GM21423 (cell line): ENCODE measurements at regions not wholly inside any gene's neighbourhood (a gene's known extent, or its start where the extent isn't known, plus 50 kb on each side); places are given as distances from the start of the nearest gene placed in this dataset.
"Not testable (repeated sequence)": the region's sequence is repeated elsewhere in the genome, so short reads cannot be mapped to it uniquely, and the experiment has no call there.

ENCODE experiments used
- ATAC-seq: cut with Tn5 transposase; IDR thresholded peaks from one replicate; pipeline ENCODE4 v1.9.1; 2021; ENCODE audit warnings: mild to moderate bottlenecking, moderate library complexity; ENCODE audit not compliant: unreplicated experiment

DNA sequence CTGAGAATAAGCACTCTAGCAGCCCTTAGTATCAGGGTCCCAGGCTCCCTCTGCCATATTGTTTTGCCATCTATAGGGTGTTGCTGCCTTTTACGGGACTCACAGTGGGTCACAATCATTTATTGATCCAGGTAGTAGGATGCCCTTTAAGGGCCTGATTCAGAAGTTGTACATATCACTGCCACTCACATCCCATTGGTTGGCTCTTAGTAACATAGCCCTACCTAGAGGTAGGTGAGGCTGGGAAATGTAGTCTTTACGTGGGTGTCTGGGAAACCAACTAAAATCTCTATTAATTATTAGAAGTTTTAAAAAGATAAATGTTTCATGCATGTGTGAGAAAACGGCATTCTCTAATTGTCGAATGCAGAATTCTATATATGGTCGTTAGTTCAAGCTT is 78.8 kb upstream of the ATP5PO start:
- ATAC-seq: no peak

DNA sequence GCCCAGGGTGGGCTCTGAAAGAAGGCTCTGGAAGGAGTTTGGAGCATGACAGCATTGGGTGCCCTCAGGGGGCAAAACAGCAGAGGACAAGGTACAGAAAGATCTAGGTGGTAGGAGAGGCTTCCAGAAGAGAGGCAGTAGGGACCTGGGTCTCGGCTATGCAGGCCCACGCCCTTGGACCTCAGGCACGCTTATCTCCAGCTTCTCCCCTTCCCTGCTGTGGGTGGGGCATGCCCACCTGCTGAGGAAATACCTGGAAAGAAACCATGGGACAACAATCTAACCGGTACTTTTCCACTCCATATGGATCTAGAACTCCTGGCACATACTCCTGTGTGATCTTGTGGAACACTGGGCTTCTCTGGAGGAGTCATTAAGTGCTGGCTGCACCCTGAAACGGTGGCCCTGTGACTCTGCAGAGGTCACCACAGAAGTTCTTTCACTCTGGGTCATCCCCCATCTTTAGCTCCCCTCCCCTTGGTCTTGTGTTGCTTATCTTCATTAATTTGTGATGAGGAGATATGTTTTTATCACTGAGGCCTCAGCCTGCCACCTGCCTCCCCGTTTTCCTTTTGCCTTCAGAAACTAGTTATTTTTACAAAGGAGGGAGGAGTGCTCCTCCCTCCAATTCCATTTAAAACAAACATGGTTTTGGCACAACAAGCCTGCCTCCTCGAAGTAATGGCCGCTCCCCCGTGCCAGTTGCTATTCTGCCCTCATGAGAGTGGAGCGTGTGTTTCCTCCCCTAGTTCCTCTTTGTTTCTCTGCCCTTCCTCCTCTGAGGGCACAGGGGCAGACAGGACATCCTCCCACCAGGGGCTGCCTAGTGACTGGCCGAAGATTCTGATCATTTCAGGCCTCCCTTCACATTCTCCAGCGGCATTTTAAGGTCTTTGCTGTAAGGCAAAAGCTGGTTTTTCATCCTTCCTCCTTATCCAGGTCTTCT is 78.0 kb upstream of the ATP5PO start:
- ATAC-seq: no peak

DNA sequence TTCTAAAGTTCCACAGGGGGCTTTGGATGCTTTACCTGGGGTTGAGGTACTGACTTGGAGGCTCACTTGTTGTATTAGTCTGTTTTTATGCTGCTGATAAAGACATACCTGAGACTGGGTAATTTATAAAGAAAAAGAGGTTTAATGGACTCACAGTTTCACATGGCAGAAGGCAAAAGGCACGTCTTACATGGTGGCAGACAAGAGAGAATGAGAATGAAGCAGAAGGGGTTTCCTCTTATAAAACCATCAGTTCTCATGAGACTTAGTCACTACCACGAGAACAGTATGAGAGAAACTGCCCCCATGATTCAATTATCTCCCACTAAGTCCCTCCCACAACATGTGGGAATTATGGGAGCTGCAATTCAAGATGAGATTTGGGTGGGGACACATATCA is 76.8 kb upstream of the ATP5PO start:
- not testable (repeated sequence) for ATAC-seq

DNA sequence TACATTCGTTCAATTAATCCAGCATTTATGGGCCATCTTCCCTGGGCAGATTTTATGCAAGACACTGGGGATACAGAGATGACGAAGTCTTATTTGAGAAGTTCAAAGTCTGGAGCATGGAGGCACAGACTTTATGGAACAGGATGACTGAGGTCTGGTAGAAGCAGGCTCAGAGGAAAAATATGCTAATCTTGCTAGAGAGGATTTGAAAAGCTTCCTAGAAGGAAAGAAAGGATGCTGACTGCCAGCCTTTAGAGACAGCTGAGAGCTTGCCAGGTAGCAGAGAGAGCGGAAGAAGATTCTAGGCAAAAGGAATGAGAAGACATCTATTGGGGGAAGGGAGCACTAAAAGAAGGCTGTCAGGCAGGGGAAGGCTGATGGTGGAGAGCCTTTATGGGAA is 75.5 kb upstream of the ATP5PO start:
- ATAC-seq: no peak

DNA sequence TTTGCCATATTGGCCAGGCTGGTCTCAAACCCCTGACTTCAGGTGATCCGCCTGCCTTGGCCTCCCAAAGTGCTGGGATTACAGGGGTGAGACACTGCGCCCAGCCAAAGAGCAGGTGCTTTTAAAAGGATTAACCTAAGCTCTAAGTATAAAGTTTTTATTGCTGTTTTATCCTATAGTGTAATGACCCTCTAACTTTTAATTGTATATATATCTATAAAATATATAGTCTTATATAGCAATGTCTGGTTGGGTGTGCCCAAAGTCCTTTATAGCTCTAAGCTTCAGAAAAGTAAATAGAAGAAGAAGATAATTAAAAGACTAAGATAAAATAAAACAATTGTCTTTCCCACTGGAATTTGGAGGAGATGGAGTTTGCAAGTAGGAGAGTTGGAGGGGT is 73.8 kb upstream of the ATP5PO start:
- ATAC-seq: no peak

DNA sequence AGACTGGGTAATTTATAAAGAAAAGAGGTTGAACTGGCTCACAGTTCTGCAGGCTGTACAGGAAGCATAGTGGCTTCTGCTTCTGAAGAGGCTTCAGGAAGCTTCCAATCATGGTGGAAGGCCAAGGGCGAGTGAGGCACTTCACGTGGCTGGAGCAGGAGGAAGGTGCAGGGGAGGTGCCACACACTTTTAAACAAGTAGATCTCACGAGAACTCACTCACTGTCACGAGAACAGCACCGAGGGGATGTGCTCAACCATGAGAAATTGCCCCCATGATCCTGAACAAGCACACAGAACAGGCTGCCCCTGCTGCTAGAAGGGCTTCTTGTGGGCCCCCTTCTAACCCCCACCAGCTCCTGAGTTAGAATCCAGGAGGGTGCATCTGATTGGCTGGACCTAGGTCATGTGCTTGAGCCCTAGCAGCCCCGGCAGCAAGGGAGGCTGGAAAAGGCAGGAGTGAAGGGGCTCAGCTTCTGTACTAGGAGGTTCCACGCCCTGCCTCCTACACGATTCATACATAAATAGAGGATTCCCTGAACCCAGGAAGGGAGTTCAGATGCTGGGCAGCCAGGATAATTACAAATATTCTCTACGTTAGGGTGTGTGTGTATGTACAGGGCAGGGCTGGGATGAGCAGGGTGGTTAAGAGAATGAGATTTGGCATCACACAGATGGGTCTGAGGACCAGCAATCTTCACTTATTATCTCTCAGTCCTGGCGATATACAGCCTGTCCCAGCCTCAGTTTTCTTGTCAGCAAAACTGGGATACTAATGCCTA is 72.8 kb upstream of the ATP5PO start:
- ATAC-seq: no peak

DNA sequence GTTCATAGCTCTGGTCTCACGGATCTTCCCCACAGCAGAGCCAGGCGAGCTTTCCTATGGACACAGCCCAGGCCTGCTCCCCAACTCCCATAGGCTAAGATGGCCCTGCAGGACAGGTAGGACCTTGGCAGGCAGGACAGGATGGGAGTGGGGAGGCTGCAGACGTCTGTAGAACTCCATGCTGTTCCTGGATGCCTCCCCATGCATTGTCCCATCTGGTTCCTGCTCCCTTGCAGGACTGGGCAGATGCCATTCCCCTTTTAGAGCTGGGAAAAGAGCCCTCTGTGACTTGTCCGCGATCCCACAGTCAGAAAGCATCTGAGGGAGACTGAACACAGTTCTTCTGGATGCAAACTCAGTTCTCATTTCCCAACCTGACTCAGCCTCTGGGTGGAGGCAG is 71.9 kb upstream of the ATP5PO start:
- no peak for ATAC-seq

DNA sequence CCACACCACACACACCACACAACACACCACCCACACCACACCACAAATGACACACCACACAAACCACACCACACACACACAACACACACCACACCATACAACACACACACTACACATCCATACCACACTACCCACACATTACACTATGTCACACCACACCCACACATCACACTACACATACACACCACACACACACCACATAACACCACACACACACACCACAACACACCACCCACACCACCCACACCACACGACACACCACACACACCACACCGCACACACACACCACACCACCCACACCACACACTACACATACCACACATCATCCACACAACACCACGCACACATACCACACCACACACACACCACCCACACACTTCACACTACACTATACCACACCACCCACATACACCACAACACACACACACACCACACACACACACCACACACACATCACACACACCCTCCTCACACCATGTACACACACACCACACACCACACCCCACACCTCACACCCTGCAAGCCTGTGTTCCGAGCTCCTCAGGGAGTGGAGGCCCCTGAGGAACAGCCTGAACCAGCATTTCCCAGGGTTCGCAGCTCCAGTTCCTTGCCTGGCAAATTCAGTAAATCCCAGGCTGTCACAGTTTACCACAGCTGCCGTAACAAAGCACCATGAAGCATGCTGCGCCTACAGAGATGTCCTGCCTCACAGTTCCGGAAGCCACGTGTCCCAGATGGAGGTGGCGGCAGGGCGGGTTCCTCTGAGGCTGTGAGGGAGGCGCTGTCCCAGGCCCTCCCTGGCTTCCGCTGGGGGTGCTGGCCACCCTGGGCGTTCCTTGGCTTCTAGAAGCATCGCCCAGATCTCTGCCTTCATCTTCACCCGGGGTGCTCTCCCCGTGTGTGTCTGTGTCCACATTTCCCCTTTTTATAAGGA is 69.8 kb upstream of the ATP5PO start:
- no peak for ATAC-seq

DNA sequence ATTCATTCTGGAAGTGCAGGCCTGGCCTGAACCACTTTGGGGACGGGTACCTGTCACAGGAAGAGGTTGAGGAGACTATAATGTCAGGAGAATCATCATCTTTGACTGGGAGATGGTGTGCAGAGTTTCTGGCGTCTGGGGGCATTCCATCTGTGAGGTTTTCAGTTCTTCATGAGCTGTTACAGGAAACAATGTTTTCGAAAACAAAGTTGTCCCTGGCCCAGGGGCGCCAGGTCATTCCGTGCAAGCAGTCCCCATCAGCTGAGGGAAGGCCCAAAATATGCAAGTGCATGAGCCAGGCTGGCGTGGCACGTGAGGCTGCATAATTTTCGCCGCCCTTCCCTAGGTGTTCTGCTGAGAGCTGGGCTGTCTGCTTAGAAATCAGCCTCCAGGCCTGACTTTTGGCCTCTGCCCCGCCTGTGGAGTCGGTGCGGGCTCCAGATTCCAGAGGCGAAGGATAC is 68.4 kb upstream of the ATP5PO start:
- no peak for ATAC-seq

DNA sequence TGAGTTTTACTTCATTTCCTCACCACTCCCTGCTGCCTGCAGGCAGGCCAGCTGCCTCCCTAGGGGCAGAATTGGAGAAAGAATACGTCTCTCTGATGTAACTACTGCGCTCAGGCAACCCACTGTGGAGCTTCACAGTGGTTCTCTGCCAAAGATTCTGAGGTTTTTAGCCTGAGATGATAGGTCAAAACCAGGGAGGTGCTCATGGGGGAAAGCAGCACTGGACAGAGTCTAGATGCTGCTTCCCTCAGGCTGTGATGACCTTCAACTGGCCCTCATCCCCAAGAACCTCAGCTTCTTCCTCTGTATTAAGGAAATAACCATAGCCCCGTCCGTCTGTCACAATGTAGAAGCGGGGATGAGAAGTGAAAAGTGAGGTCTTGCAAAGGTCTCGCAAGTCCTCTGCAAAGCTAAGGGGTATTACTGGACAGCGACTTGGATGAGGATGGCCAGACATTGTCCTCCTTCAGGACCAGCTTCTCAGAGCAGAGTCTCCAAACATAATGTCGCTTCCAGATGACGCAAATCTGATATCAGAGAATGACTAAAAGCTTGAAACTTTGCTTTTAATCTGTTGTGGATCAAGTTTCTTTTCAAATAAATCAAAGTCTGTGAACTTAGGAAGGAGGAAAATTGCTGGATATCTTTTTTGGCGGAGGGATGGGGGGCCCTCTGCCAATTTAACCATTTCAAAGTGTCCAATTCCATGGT is 65.9 kb upstream of the ATP5PO start:
- ATAC-seq: no peak

DNA sequence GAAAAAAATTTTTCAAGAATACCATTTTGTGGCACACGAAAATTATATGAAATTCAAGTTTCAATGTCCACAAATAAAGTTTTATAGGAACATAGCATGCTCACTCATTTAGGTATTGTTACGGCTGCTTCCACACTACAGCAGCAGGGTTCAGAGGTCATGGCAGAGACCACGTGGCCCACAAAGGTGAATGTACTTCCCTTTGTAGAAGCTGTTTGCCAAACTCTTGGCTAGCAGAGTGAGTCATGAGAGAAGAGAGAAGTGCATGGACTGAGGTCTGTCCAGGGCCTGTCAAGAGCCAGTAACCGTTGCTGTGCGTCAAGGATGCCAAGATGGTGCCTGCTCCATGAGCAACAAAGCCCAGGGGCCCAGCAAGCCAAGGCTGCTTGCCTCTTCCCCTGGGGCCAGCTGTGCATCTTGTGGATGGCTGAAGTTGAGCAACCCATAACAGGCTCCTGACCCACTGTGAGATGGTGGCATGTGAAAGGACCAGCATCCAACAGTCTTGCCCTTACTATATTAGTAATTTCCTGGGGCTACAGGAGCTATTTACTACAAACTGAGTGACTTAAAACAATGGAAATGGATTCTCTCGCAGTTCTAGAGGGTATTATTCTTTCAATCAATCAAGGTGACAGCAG is 64.8 kb upstream of the ATP5PO start:
- ATAC-seq: no peak

DNA sequence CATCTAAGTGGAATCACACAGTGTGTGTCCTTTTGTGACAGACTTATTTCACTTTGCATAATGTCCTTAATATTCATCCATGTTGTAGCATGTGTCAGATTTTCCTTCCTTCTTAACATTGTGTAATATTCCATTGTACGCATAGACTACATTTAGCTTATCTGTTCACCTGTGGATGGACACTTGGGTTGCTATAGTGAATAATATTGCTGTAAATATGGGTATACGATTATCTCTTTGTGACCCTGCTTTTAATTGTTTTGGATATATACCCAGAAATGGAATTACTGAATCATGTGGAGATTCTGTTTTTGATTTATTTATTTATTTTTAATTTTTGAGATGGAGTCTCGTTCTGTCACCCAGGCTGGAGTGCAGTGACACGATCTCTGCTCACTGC is 63.0 kb upstream of the ATP5PO start:
- no peak for ATAC-seq

DNA sequence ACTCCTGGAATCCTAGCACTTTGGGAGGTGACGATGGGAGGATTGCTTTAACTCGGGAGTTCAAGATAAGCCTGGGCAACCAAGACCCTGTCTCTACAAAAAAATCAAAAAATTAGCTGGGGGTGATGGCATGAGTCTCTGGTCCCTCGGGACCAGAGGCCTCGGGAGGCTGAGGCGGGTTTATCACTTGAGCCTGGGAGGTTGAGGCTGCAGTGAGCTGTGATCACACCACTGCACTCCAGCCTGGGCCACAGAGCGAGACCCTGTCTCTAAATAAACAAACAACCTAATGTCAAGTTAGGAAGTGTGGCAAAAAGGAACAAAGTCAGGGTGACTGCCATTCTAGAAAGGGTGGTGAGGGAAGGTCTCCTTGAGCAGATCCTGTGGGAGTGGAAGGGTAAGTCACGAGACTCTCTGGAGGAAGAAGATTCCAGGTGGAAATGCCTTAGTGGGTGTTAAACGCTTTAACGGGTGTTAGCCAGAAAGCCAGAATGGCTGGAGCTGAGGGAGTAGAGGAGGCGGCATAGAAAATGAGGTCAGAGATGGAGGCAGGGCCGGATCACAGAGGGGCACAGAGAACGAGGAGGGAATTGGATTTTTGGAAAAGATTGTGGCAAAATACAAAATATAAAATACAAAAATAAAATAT is 62.2 kb upstream of the ATP5PO start:
- no peak for ATAC-seq

DNA sequence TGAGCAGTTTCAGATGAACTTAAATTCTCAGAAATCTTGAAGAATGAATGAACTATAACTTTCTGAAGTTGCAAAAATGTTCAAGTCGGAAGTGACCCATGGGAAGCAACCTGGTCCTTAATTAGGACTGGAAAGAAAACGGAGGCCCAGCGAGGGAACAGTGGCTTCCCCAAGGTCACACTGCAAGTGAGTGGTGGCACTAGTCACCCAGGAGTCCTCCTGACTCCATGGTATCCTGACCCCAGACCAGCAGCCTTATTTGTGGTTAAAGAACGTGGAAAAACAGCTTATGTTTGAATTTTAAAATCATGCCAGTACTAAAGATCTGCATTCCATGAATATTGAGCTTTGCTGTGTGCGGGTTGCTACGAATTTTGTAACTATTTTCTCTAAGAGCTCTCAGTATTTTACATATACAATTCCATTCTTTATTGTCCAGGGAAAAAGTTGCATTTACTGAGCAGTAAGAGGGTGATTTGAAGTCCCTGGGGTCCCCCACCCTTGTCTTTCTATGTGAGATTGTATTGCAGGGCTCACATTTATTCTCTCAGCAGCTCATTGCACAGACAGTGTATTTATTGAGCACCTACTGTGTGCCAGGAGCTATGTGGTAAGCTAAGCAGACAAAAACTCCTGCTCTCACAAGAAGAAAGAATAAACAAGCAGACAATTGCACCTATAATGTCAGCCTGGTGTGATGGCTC is 61.6 kb upstream of the ATP5PO start:
- ATAC-seq: no peak

DNA sequence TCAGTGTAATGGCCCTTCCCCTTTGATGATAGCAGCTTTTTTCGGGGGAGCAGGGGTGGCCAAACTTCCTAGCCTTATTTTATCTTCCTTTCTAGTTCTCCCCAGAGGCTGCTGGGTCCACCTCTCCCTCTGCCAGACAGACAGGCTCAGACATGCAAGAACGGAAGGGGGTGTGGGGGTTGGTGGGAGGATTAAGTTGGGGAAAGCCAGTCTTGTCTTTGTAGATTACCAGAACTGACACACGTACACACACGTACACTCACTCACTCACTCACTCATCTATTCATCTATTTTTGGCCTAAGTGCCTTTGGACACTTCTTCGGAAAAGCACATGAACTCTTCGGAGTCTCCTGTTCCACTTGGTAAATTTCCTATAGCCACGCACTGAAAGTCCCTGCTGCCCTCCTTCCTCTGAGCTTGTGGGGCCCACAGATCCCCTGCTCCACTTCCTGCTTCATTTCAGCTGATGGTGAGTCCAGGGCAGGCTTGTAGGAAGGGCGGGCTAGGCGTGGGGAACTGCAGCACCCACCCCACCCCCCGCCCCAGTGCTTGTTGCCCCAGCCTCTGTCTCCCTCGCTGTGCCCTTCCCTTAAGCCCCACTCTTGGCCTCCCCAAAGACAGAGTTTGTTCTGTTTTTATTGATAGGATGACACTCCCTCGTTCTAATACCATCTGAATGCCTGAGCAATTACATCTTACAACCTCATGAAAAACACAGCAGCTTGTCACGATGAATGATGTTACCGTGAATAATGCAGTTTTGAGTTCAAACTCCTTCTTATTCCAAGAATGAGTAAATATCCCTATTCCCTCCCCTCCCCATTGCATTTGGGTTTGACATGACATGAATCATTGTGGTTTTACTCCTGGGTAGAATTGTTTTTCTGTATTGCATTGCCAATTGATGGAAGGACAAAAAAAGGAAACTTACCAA is 60.7 kb upstream of the ATP5PO start:
- ATAC-seq: peak; percentile 40

DNA sequence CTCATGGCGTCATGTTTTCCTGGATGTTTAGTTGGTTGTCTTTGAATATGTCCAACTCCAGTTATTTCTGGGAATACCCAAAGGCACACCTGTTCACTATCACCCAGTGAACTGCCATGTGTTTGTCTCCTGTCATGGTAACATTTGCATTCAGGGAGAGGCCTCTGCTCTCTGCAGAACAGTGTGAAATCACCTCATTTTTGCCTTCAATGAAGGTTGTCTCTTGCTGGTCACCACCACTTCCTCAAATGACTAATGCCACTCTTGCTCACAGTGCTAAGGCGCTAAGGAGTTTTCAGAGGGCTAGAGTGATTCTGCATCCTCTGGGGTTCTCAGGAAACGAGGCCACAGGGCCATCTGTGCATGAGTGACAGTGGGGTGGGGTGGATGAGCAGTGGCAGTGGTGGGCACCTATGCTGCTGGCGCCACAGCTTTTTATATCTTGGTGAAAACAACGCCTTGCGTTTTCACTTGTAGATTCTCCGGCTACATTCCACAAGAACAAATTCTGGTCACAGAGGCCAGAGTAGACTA is 60.0 kb upstream of the ATP5PO start:
- ATAC-seq: peak; percentile 83
